ENCODE measurements at regions not wholly inside any gene's neighbourhood (a gene's known extent, or its start where the extent isn't known, plus 50 kb on each side); places are given as distances from the start of the nearest gene placed in this dataset.
A peak's percentile ranks its signal among the peaks of the same experiment; 100 is the strongest.

DNA sequence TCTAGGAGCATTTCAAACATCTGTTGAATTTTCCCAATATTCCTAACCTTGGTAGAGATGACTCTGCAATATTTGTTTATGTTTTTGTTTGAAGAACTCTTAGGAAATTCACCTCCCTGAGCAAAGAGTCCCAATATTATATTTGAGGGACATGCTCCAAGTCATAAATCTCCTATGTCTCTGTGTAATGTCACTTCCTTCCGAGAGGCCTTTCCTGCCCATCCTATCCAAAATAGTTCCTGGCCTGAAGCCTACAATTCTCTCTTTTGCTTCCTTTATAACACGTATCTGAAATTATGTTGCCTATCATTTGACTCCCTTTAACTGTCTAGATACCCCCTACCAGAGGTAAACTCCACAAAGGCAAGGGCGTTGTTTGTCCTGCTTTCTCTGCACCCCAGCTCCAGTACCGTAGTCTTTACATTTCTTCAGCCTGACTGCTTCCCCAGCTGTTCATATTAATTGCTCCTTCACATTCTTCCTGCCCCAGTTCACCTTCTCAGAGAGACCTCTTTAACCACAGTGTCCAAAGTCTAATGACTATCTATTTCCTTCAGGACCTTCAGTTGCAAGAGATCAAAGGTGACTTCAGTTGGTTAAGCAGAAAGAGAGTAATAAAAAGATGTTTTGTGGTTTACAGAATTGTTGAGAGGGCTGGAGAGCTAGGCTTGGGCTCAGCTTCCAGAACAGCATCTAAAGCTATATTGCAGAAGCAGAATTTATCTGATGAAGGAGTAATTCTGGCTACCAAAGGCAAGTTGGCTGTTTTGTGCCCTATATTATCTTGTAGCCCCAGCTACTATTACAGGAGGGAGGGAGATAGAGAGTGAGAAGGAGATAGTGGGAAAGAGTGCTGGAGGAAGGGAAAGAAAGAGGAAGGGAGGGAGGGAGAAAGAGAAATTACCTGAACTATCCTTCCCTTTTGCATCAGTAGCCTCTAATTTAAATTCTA lies 109.3 kb upstream of the TMEM161B start:
- BruUV-seq (replicated peaks) = no TSS peak
- Mint-ChIP-seq H3K27ac (ENCODE audit: unreplicated experiment) (no peak overlapping the region), H3K4me1 (ENCODE audit: low read depth, unreplicated experiment) (peaks cover 9% of the 10 kb centered on the region), H3K27me3 (ENCODE audit: insufficient read depth, unreplicated experiment) (peaks cover 5% of the 10 kb centered on the region), H3K36me3 (ENCODE audit: insufficient read depth, unreplicated experiment) (no peaks in the 10 kb centered on the region), H3K4me3 (ENCODE audit: unreplicated experiment) (no peak overlapping the region), H3K9me3 (ENCODE audit: unreplicated experiment) (no peaks in the 10 kb centered on the region)
- intact Hi-C loops (cut with micrococcal nuclease; ENCODE audit: unreplicated experiment) = no loop called here
- no peaks in the 10 kb centered on the region for H3K36me3 ChIP-seq (ENCODE audit: control insufficient read depth, insufficient read depth, low read length)
- H3K27me3 ChIP-seq (replicated peaks; ENCODE audit: control insufficient read depth, insufficient read depth, low read length) = no peaks in the 10 kb centered on the region
- ChIA-PET CTCF (no interaction called here), POLR2A (no interaction called here)
- peak in 1 of 2 experiments; percentile 6 for DNase-seq
- peaks cover 9% of the 10 kb centered on the region; the same call in 1 of the 2 replicates for H3K4me1 ChIP-seq
- H3K9me3 ChIP-seq = no peaks in the 10 kb centered on the region
- H3K4me3 ChIP-seq (ENCODE audit: low read depth, low read length) = no peak overlapping the region
- TF ChIP-seq, protein P1, sequence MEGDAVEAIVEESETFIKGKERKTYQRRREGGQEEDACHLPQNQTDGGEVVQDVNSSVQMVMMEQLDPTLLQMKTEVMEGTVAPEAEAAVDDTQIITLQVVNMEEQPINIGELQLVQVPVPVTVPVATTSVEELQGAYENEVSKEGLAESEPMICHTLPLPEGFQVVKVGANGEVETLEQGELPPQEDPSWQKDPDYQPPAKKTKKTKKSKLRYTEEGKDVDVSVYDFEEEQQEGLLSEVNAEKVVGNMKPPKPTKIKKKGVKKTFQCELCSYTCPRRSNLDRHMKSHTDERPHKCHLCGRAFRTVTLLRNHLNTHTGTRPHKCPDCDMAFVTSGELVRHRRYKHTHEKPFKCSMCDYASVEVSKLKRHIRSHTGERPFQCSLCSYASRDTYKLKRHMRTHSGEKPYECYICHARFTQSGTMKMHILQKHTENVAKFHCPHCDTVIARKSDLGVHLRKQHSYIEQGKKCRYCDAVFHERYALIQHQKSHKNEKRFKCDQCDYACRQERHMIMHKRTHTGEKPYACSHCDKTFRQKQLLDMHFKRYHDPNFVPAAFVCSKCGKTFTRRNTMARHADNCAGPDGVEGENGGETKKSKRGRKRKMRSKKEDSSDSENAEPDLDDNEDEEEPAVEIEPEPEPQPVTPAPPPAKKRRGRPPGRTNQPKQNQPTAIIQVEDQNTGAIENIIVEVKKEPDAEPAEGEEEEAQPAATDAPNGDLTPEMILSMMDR (IDR thresholded peaks at IDR 0.05; ENCODE audit: insufficient read depth in 1 of 2, low read depth in 1 of 2, low read length in 1 of 2, severe bottlenecking in 1 of 2, unreplicated experiment in 1 of 2) = no peak

DNA sequence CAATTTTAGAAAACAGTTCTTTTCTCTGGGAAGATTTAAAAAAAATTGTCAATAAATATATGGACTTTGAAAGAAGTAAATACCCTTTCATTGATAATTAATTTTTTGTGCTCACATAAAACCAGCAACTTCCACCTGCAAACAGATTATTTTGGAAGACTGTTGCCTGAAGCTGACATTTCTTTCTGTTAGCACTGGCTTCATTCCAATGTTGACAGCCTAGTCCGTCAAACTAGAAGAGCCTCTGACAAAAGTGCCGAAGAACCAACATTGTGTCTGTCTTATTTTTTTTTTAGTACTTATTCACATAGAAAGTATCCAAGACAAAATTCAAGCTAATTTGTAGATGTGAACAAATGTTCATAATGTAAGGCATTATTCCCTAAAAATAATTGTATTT lies 108.6 kb upstream of the TMEM161B start:
- BruUV-seq (replicated peaks) = no TSS peak
- POLR2A ChIA-PET = no interaction called here
- Histone ChIP-seq H3K4me1 (peaks cover 9% of the 10 kb centered on the region; the same call in 1 of the 2 replicates), H3K9me3 (no peaks in the 10 kb centered on the region), H3K36me3 (ENCODE audit: control insufficient read depth, insufficient read depth, low read length) (no peaks in the 10 kb centered on the region), H3K4me3 (ENCODE audit: low read depth, low read length) (no peak overlapping the region), H3K27me3 (replicated peaks; ENCODE audit: control insufficient read depth, insufficient read depth, low read length) (no peaks in the 10 kb centered on the region)
- CTCF ChIA-PET = no interaction called here
- Mint-ChIP-seq H3K27me3 (ENCODE audit: insufficient read depth, unreplicated experiment) (peaks cover 5% of the 10 kb centered on the region), H3K36me3 (ENCODE audit: insufficient read depth, unreplicated experiment) (no peaks in the 10 kb centered on the region), H3K27ac (ENCODE audit: unreplicated experiment) (no peak overlapping the region), H3K9me3 (ENCODE audit: unreplicated experiment) (no peaks in the 10 kb centered on the region), H3K4me3 (ENCODE audit: unreplicated experiment) (no peak overlapping the region), H3K4me1 (ENCODE audit: low read depth, unreplicated experiment) (peaks cover 9% of the 10 kb centered on the region)
- TF ChIP-seq, protein P1 (IDR thresholded peaks at IDR 0.05; ENCODE audit: insufficient read depth in 1 of 2, low read depth in 1 of 2, low read length in 1 of 2, severe bottlenecking in 1 of 2, unreplicated experiment in 1 of 2) = no peak
- intact Hi-C loops (cut with micrococcal nuclease; ENCODE audit: unreplicated experiment) = no loop called here
- no peak for DNase-seq

DNA sequence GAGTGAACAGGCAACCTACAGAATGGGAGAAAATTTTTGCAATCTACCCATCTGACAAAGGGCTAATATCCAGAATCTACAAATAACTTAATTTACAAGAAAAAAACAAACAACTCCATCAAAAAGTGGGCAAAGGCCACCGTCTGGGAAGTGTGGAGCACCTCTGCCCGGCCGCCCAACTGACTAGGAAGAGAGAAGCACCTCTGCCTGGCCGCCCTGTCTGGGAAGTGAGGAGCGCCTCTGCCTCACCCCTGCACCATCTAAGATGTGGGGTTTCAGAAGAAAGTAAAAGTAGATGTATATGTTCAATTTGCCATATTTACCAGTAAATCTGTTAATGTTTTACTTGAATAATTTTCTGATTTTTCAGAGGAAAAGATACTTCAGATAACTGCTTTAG lies 108.1 kb upstream of the TMEM161B start:
- Histone ChIP-seq H3K27me3 (replicated peaks; ENCODE audit: control insufficient read depth, insufficient read depth, low read length) (no peaks in the 10 kb centered on the region), H3K9me3 (no peaks in the 10 kb centered on the region), H3K36me3 (ENCODE audit: control insufficient read depth, insufficient read depth, low read length) (no peaks in the 10 kb centered on the region), H3K4me3 (ENCODE audit: low read depth, low read length) (no peak overlapping the region), H3K4me1 (peaks cover 9% of the 10 kb centered on the region; the same call in 1 of the 2 replicates)
- no TSS peak for BruUV-seq (replicated peaks)
- intact Hi-C loops (cut with micrococcal nuclease; ENCODE audit: unreplicated experiment) = no loop called here
- Mint-ChIP-seq H3K27me3 (ENCODE audit: insufficient read depth, unreplicated experiment) (peaks cover 3% of the 10 kb centered on the region), H3K4me1 (ENCODE audit: low read depth, unreplicated experiment) (peaks cover 9% of the 10 kb centered on the region), H3K4me3 (ENCODE audit: unreplicated experiment) (no peak overlapping the region), H3K9me3 (ENCODE audit: unreplicated experiment) (no peaks in the 10 kb centered on the region), H3K27ac (ENCODE audit: unreplicated experiment) (no peak overlapping the region), H3K36me3 (ENCODE audit: insufficient read depth, unreplicated experiment) (no peaks in the 10 kb centered on the region)
- ChIA-PET CTCF (interaction anchor here (0.7 kb wide), 1 partner anchor 9 kb away, joined by 3 read pairs; no protein-coding TSS in a partner anchor), POLR2A (no interaction called here)
- DNase-seq = no peak
- TF ChIP-seq, protein P1 (IDR thresholded peaks at IDR 0.05; ENCODE audit: insufficient read depth in 1 of 2, low read depth in 1 of 2, low read length in 1 of 2, severe bottlenecking in 1 of 2, unreplicated experiment in 1 of 2) = no peak

Data from Caco-2 (cell line).